Activated T-cell treated with anti-CD3 and anti-CD28 coated beads, Interleukin-2, amount 50 U/mL, for 48 hours (primary cell): ENCODE measurements at regions not wholly inside any gene's neighbourhood (a gene's known extent, or its start where the extent isn't known, plus 50 kb on each side); places are given as distances from the start of the nearest gene placed in this dataset.

Experiments used
- DNase-seq, 2 experiments: peaks; one replicate each; pipeline ENCODE4 v3.0.0-alpha.2; 2020

GRCh38 chr5:14968796-14969195 lies 97.2 kb upstream of the ANKH start:
- DNase-seq = no peak

- DNase-seq = no peak
Observed at GRCh38 chr5:14967166-14967565, 95.6 kb upstream of the ANKH start.

DNA sequence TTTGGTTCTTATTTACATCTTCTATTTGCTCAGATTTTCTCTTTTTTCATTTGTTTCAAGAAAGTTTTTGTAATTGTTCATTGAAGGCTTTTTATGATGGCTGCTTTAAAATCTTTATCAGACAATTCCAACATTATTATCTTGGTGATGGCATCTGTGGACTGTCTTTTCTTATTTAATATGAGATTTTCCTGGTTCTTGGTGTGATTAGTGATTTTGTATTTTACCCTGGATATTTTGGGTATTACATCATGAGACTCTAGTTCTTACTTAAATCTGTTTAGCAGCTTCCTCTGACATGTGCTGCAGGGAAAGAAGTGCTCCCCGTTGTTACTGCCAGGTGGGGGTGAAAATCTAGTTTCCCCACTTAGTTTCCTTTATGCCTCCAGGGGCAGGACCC lies 94.2 kb upstream of the ANKH start:
- DNase-seq = no peak

- DNase-seq = no peak
Observed at GRCh38 chr5:14962604-14963003, 91.0 kb upstream of the ANKH start.

DNA sequence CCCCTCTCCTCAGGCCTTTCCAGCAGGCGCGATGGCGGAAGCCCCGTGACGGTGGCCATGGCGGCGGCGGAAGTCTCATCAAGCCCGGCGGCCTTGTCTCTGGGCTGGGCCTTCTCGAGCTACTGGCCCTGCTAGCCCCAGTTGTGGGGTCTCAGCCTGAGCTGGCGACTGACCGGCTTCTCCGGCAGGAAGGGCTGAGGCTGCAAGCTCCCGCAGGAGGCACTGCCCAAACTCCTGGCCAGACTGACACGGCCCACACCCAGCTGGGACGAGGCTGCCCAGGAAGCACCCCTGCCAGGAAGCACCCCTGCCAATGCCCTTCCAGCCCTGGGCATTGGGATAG lies 88.5 kb upstream of the ANKH start:
- DNase-seq = no peak

DNA sequence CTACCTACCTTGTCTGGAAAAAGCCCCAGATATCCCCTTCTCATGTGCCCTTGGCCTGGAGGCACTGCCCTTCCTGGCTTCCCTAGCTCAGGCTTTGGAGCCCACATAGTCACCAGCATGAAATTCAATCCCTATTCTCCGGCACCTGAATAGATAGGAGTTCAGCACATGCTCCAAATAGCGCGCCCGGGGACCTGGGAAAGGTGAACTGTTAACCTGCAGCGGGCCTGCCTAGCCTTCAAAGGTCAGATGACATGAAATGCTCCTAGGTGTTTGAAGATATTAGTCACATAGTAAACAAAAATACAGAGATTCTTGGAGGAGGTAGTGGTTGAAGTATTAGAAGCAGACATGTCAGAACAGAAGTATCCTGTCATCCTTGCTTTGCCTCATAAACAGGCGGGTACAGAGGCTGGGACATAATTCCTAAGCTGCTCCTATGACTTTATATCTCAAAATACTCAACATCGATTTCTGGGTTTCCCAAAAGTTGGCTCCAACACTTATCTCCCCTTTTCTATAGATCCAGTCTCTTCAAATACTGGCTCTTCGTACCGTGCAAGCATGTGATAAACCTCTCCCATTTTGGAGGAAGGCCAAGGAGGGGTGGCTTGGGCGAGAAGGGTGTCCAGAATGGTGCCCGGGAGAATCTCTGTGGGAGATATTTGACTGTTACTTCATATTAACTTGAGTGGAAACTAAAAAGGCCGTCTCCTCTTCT lies 88.0 kb upstream of the ANKH start:
- DNase-seq = no peak

DNA sequence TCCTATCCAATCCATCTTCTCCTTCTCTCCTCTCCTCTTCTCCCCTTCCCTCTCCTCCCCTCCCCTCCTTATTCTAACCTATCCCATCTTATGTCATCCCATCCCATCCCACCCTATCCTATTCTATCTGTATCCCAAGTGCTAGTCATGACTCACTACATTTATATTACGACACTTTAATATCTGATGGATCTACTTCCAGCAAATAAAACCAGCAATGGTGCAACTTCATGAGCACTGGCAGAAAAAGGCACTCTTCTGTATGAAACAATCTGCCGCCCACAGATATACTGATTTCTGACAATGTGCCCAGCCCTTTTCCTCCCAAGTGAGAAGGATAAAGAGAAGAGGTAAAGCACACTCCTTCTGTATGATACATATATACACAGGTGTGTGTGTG lies 86.6 kb upstream of the ANKH start:
- DNase-seq = no peak

GRCh38 chr5:14956423-14957046 lies 85.0 kb upstream of the ANKH start:
- no peak for DNase-seq

- no peak for DNase-seq
Observed at GRCh38 chr5:14954616-14955343, 83.2 kb upstream of the ANKH start.

- no peak for DNase-seq
Observed at GRCh38 chr5:14954216-14954615, 82.6 kb upstream of the ANKH start.

DNA sequence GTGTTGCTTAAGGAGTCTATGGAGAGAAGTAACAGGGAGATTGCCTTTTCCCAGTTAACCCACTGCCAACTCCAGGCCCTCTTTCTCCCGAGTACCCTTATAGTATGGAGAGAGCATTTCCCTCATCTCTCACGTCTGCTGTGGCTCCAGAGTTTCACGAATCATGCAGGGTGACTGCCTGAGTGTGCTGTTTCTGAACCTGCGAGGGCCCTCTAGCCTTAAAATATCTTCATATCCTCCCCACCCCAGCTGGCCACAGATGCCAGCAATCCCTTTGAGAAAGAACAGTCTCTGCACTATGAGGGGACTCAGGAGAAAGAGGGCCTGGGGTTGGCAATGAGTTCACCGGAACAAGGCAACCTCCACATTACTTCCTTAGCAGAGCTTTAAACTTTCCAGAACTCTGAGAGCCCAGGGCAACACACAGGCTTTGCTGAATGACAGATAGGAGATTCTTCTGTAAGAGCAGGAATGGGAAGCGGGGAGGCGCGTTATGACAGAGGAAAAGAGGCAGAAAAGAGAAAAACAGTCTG lies 81.6 kb upstream of the ANKH start:
- DNase-seq = no peak

DNA sequence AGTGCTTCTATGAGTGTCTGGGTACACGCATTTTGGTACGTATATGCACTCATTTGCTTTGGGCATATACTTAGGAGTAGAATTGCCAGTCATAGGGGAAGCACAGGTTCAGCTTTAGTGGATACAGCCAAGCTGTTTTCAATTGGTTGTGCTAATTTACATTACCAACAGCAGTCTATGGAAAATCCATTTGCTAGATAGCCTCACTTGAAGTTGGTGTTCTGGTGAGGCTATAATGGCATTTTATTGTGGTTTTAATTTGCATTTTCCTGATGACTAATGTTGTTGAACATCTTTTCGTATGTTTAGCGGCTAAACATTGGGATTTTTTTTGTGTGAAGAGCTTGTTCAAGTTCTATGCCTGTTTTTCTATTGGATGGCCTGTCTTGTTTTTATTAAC lies 76.8 kb upstream of the ANKH start:
- DNase-seq = no peak

- DNase-seq = no peak
Observed at GRCh38 chr5:14946815-14947620, 75.4 kb upstream of the ANKH start.

GRCh38 chr5:14945450-14945849 lies 73.9 kb upstream of the ANKH start:
- DNase-seq = no peak

DNA sequence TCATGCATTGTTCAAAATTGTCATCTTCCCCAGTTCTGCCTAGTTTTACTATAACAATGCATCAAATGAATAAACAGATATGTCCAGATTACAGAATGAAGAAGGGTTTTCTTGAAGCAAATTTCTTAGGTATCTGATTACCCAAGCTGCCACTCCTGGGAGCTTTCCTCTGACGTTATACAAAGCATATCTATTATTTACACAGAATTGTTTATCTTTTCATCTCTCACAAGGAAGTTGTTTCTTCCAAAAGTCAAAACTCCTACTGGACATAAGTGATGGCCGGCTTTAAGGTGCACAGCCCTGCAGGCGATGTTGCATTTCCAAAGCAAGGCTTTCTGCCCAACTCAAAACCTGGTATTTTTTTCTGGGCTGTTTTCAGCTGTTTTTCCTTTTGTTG lies 73.4 kb upstream of the ANKH start:
- no peak for DNase-seq

DNA sequence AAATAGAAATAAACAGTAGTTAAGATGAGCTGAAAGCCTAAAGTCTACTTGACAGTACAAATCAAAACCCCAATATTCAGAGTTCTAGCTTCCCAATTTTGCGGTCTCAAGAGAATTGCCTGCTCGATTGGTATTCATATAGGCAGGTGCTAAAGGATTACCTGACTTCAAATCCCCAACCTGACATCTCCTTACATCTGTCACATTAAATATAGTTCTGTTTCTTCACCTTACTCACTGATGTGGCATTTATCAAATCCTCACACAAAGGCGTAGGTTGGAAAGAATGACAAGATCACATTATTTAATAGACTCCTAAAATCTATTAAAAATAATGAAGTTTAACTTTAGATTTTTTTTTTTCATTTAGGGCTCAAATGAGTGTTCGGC lies 72.8 kb upstream of the ANKH start:
- DNase-seq = no peak

DNA sequence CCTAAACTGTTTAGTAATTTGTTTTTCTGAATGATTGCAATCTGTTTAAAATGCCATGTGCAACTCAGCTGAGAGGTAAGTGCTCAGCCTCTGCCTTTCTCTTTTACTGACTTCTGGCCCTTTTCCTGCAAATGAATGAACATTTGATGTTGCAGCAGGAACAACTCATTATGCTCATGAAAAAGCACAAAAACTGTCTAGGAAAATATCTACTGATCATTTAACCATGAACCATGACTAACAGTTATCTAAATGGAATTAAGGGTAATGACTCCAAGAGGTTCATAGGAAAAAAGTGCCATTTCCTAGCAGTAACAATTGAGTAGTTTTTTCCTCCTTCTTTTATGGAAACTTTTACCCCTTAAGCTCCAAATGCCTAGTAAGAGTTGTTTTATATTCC lies 70.6 kb upstream of the ANKH start:
- no peak for DNase-seq

DNA sequence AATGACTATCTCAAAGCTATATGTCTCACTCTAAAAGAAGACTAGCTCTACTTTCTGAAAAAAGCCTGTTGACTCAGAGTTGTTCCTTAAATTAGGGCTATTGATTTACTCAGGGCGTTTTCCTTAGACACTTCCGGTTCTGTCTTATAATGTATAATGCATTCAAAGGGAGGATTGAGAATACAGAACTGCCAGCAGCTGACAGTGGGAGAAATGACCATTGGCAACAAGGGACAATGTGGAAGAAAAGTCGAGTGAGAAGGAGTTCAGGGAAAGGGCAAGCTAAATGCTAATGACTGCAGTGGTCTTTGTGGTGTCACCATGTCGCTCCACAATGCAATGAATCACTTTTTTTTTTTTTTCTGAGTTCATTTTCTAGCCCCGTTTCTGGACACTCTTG lies 65.7 kb upstream of the ANKH start:
- no peak for DNase-seq

GRCh38 chr5:14936588-14936987 lies 65.0 kb upstream of the ANKH start:
- no peak for DNase-seq

GRCh38 chr5:14935341-14935740 lies 63.8 kb upstream of the ANKH start:
- DNase-seq = no peak

GRCh38 chr5:14932902-14933469 lies 61.4 kb upstream of the ANKH start:
- no peak for DNase-seq

GRCh38 chr5:14930486-14930885 lies 58.9 kb upstream of the ANKH start:
- DNase-seq = no peak
